MM.1S (cell line): ENCODE measurements at regions not wholly inside any gene's neighbourhood (a gene's known extent, or its start where the extent isn't known, plus 50 kb on each side); places are given as distances from the start of the nearest gene placed in this dataset.

Experiments
- DNase-seq: peaks from one replicate; pipeline ENCODE4 v3.0.0-alpha.2; 2015
- H2AFZ ChIP-seq: fragments of 300-600 bp; sonication (generic); 2 replicates; pipeline ENCODE4 v1.6.0; 2016; ENCODE audit warnings: antibody characterized with exemption, low read length
- H3F3A ChIP-seq: fragments of 300-600 bp; sonication (generic); 2 replicates; pipeline ENCODE4 v1.6.1; 2016; ENCODE audit warnings: mild to moderate bottlenecking, antibody characterized with exemption, low read length, moderate library complexity, mixed read lengths; ENCODE audit not compliant: insufficient read depth
- H3K27ac ChIP-seq: fragments of 300-600 bp; sonication (generic); 2 replicates; pipeline ENCODE4 v1.5.1; 2016; ENCODE audit warnings: mild to moderate bottlenecking, low read length
- H3K27me3 ChIP-seq: fragments of 300-600 bp; sonication (generic); replicated peaks from 2 replicates; pipeline ENCODE4 v1.6.0; 2016; ENCODE audit warnings: low read length; ENCODE audit not compliant: insufficient read depth
- H3K36me3 ChIP-seq: fragments of 300-600 bp; sonication (generic); replicated peaks from 2 replicates; pipeline ENCODE4 v1.6.1; 2016; ENCODE audit warnings: mild to moderate bottlenecking, low read length, mixed read lengths; ENCODE audit not compliant: insufficient read depth
- H3K4me1 ChIP-seq: fragments of 300-600 bp; sonication (generic); 2 replicates; pipeline ENCODE4 v1.6.1; 2016; ENCODE audit warnings: low read length, mixed read lengths
- H3K4me2 ChIP-seq: fragments of 300-600 bp; sonication (generic); 2 replicates; pipeline ENCODE4 v1.6.0; 2016; ENCODE audit warnings: low read depth, low read length
- H3K4me3 ChIP-seq: fragments of 300-600 bp; sonication (generic); 2 replicates; pipeline ENCODE4 v1.5.1; 2016; ENCODE audit warnings: low read length, mixed read lengths
- H3K79me2 ChIP-seq: fragments of 300-600 bp; sonication (generic); 2 replicates; pipeline ENCODE4 v1.6.1; 2016; ENCODE audit warnings: mixed run types, low read length, mixed read lengths
- H3K9ac ChIP-seq: fragments of 300-600 bp; sonication (generic); 2 replicates; pipeline ENCODE4 v1.6.1; 2016; ENCODE audit warnings: low read length, mixed read lengths
- H3K9me2 ChIP-seq: fragments of 300-600 bp; sonication (generic); replicated peaks from 2 replicates; pipeline ENCODE4 v1.6.1; 2016; ENCODE audit warnings: mild to moderate bottlenecking, low read length, mixed read lengths; ENCODE audit not compliant: insufficient read depth
- H3K9me3 ChIP-seq: fragments of 300-600 bp; sonication (generic); replicated peaks from 2 replicates; pipeline ENCODE4 v1.6.1; 2016; ENCODE audit warnings: mild to moderate bottlenecking, low read length, mixed read lengths; ENCODE audit not compliant: insufficient read depth
- H4K20me1 ChIP-seq: fragments of 300-600 bp; sonication (generic); 2 replicates; pipeline ENCODE4 v1.6.1; 2016; ENCODE audit warnings: mild to moderate bottlenecking, low read length, moderate library complexity, mixed read lengths; ENCODE audit not compliant: insufficient read depth
- CTCF ChIP-seq: fragments of 300-600 bp; sonication (generic); IDR thresholded peaks from 2 replicates; pipeline ENCODE4 v1.5.1; 2016; ENCODE audit warnings: antibody characterized with exemption, low read length, mixed read lengths
- EZH2 ChIP-seq: fragments of 300-600 bp; sonication (generic); optimal IDR thresholded peaks from 2 replicates; pipeline ENCODE3; 2017; ENCODE audit warnings: low read depth, mild to moderate bottlenecking, antibody characterized with exemption, low read length, mixed read lengths
- EZH2phosphoT487 ChIP-seq: fragments of 300-600 bp; sonication (generic); IDR thresholded peaks from 2 replicates; pipeline ENCODE4 v1.6.1; 2018; ENCODE audit warnings: antibody characterized with exemption, low read length

- Histone ChIP-seq H3F3A (no peaks in the 10 kb centered on the region), H3K4me1 (0 out of 2 replicates have a peak, but pooled peaks cover 4% of the 10 kb centered on the region), H2AFZ (0 out of 2 replicates have a peak overlapping the region, but pooled peaks have one; percentile 42), H4K20me1 (no peaks in the 10 kb centered on the region), H3K9me2 (no peaks in the 10 kb centered on the region), H3K4me3 (no peak overlapping the region), H3K9me3 (no peaks in the 10 kb centered on the region), H3K79me2 (no peaks in the 10 kb centered on the region), H3K4me2 (no peak overlapping the region), H3K36me3 (no peaks in the 10 kb centered on the region), H3K27ac (no peak overlapping the region), H3K9ac (no peak overlapping the region), H3K27me3 (no peaks in the 10 kb centered on the region)
- DNase-seq, result no peak
- TF ChIP-seq EZH2phosphoT487 (no peak), CTCF (no peak), EZH2 (no peak)
These were observed 403.7 kb downstream of the SLC6A15 start for GRCh38 chr12:84508851-84509260.

GRCh38 chr12:84507956-84508850 is 404.4 kb downstream of the SLC6A15 start:
- Histone ChIP-seq H3K9me3 (no peaks in the 10 kb centered on the region), H4K20me1 (no peaks in the 10 kb centered on the region), H3K4me2 (no peak overlapping the region), H3F3A (no peaks in the 10 kb centered on the region), H3K4me1 (0 out of 2 replicates have a peak, but pooled peaks cover 4% of the 10 kb centered on the region), H3K27me3 (no peaks in the 10 kb centered on the region), H2AFZ (peak overlapping the region; percentile 42; the same call in 1 of the 2 replicates), H3K9ac (no peak overlapping the region), H3K27ac (no peak overlapping the region), H3K4me3 (no peak overlapping the region), H3K9me2 (no peaks in the 10 kb centered on the region), H3K79me2 (no peaks in the 10 kb centered on the region), H3K36me3 (no peaks in the 10 kb centered on the region)
- TF ChIP-seq CTCF (peak; percentile 30), EZH2 (no peak), EZH2phosphoT487 (no peak)
- peak; percentile 38 for DNase-seq

- DNase-seq, result no peak
- H3K27me3 ChIP-seq, result no peaks in the 10 kb centered on the region
- H2AFZ ChIP-seq, result no peak overlapping the region
- no peak overlapping the region for H3K9ac ChIP-seq
- no peak overlapping the region for H3K27ac ChIP-seq
- no peak overlapping the region for H3K4me3 ChIP-seq
- H3K9me2 ChIP-seq, result no peaks in the 10 kb centered on the region
- 0 out of 2 replicates have a peak, but pooled peaks cover 4% of the 10 kb centered on the region for H3K4me1 ChIP-seq
- H3K79me2 ChIP-seq, result no peaks in the 10 kb centered on the region
- H3K9me3 ChIP-seq, result no peaks in the 10 kb centered on the region
- H3F3A ChIP-seq, result no peaks in the 10 kb centered on the region
- no peak for TF ChIP-seq CTCF
- TF ChIP-seq EZH2, result no peak
- no peak for TF ChIP-seq EZH2phosphoT487
- no peaks in the 10 kb centered on the region for H4K20me1 ChIP-seq
- H3K4me2 ChIP-seq, result no peak overlapping the region
- no peaks in the 10 kb centered on the region for H3K36me3 ChIP-seq
These were observed 406.3 kb downstream of the SLC6A15 start for GRCh38 chr12:84506282-84506681.
